H1 (cell line): ENCODE measurements at regions not wholly inside any gene's neighbourhood (a gene's known extent, or its start where the extent isn't known, plus 50 kb on each side); places are given as distances from the start of the nearest gene placed in this dataset.

Source experiments
- CTCF ChIA-PET: fragments of 300-600 bp; sonication (Branson Sonifier 250); formaldehyde crosslinking; loops from one replicate; lab custom pipeline; 2021; ENCODE audit not compliant: partially characterized antibody; lab: Charles Lee
- POLR2A ChIA-PET: fragments of 300-600 bp; sonication (Branson Sonifier 250); formaldehyde crosslinking; loops from one replicate; lab custom pipeline; 2021; ENCODE audit warnings: inconsistent platforms; ENCODE audit not compliant: partially characterized antibody; lab: Charles Lee
- DNase-seq, 2 experiments: peaks; one replicate each; pipeline versions ENCODE4 v3.0.0 to v3.0.0-alpha.2; 2010 to 2022; ENCODE audit warnings: low spot score in 2 of 2, low read depth in 1 of 2, mixed read lengths in 1 of 2
- FAIRE-seq: peaks from 2 replicates; lab custom pipeline; 2011; peaks lifted over from hg19 to GRCh38; lab: Jason Lieb, UNC
- H2AFZ ChIP-seq: 2 replicates; pipeline ENCODE4 v1.8.1; 2012; ENCODE audit warnings: low read length, inconsistent platforms
- H2AK5ac ChIP-seq: 2 replicates; pipeline ENCODE4 v1.6.1; 2013; ENCODE audit warnings: low read depth, low read length
- H2BK120ac ChIP-seq: replicated peaks from 2 replicates; pipeline ENCODE3; 2013; ENCODE audit warnings: low read depth, low read length, inconsistent platforms
- H2BK12ac ChIP-seq: 2 replicates; pipeline ENCODE4 v1.6.1; 2013; ENCODE audit warnings: low read depth, low read length
- H2BK15ac ChIP-seq: 2 replicates; pipeline ENCODE4 v1.6.1; 2013; ENCODE audit warnings: low read length
- H2BK20ac ChIP-seq: 2 replicates; pipeline ENCODE4 v1.6.1; 2013; ENCODE audit warnings: low read length
- H2BK5ac ChIP-seq: 2 replicates; pipeline ENCODE4 v1.6.1; 2013; ENCODE audit warnings: low read depth, low read length
- H3K14ac ChIP-seq: 2 replicates; pipeline ENCODE4 v1.6.1; 2013; ENCODE audit warnings: inconsistent platforms; ENCODE audit not compliant: insufficient read length
- H3K18ac ChIP-seq: 2 replicates; pipeline ENCODE4 v1.6.1; 2013; ENCODE audit warnings: low read length; ENCODE audit errors: extremely low read depth
- H3K23ac ChIP-seq: 2 replicates; pipeline ENCODE4 v1.6.1; 2013; ENCODE audit warnings: inconsistent platforms; ENCODE audit not compliant: insufficient read length
- H3K23me2 ChIP-seq: 2 replicates; pipeline ENCODE4 v1.6.1; 2013; ENCODE audit warnings: low read depth, low read length
- H3K27ac ChIP-seq: 2 replicates; pipeline ENCODE4 v1.6.1; 2011; ENCODE audit warnings: low read depth, low read length, inconsistent platforms
- H3K27me3 ChIP-seq, 4 experiments: replicated peaks in 1 of 4; 1 replicate in 1 of 4; 2 replicates in 3 of 4; pipeline versions ENCODE4 v1.6.1 to v1.8.1; 2011 to 2013; ENCODE audit warnings: low read length in 3 of 4, mild to moderate bottlenecking in 3 of 4, inconsistent platforms in 2 of 4, mixed read lengths in 2 of 4, moderate library complexity in 1 of 4; ENCODE audit not compliant: control insufficient read depth in 3 of 4, insufficient read depth in 3 of 4; ENCODE audit errors: extremely low read depth in 1 of 4
- H3K36me3 ChIP-seq, 4 experiments: 2 replicates each; pipeline versions ENCODE4 v1.6.1 to v1.8.1; 2011 to 2013; ENCODE audit warnings: mild to moderate bottlenecking in 4 of 4, low read length in 3 of 4, moderate library complexity in 2 of 4, control low read depth in 1 of 4, inconsistent platforms in 1 of 4; ENCODE audit not compliant: insufficient read depth in 4 of 4, control insufficient read depth in 2 of 4
- H3K4ac ChIP-seq: replicated peaks from 2 replicates; pipeline ENCODE3; 2013; ENCODE audit warnings: low read length, low read depth, mixed read lengths, inconsistent platforms; ENCODE audit not compliant: insufficient read length
- H3K4me1 ChIP-seq, 4 experiments: replicated peaks in 1 of 4; 1 replicate in 1 of 4; 2 replicates in 3 of 4; pipeline versions ENCODE4 v1.6.1 to v1.8.1; 2011 to 2013; ENCODE audit warnings: low read length in 3 of 4, inconsistent platforms in 2 of 4, mixed read lengths in 1 of 4; ENCODE audit not compliant: insufficient read depth in 4 of 4, control insufficient read depth in 3 of 4
- H3K4me2 ChIP-seq, 2 experiments: 2 replicates each; pipeline versions ENCODE4 v1.6.1 to v1.8.1; 2011 to 2013; ENCODE audit warnings: low read depth in 2 of 2, low read length in 2 of 2, control low read depth in 1 of 2, inconsistent platforms in 1 of 2, mild to moderate bottlenecking in 1 of 2; ENCODE audit not compliant: insufficient read depth in 1 of 2
- H3K4me3 ChIP-seq, 4 experiments: fragments of 200-600, 300-600 bp in 1 of 4; sonication (generic), shearing (Covaris generic), sonication (Bioruptor Twin) in 1 of 4; 2 replicates each; pipeline versions ENCODE4 v1.5.1 to v1.8.1; 2011 to 2016; ENCODE audit warnings: low read length in 4 of 4, low read depth in 3 of 4, control low read depth in 2 of 4, inconsistent platforms in 2 of 4, mild to moderate bottlenecking in 2 of 4, mixed read lengths in 1 of 4, moderate library complexity in 1 of 4; ENCODE audit not compliant: insufficient read depth in 2 of 4; ENCODE audit errors: extremely low read depth in 1 of 4
- H3K56ac ChIP-seq: replicated peaks from 2 replicates; pipeline ENCODE3; 2013; ENCODE audit warnings: low read depth, mild to moderate bottlenecking, mixed read lengths, low read length, inconsistent platforms; ENCODE audit not compliant: insufficient read length
- H3K79me1 ChIP-seq: 2 replicates; pipeline ENCODE4 v1.6.1; 2013; ENCODE audit warnings: low read depth, low read length, control low read depth
- H3K79me2 ChIP-seq, 2 experiments: 2 replicates each; pipeline versions ENCODE4 v1.6.1 to v1.8.1; 2012 to 2013; ENCODE audit warnings: low read length in 2 of 2, mild to moderate bottlenecking in 2 of 2, inconsistent platforms in 1 of 2; ENCODE audit not compliant: insufficient read depth in 2 of 2, control insufficient read depth in 1 of 2
- H3K9ac ChIP-seq, 4 experiments: replicated peaks in 1 of 4; 1 replicate in 1 of 4; 2 replicates in 3 of 4; pipeline versions ENCODE4 v1.6.1 to v1.8.1; 2011 to 2013; ENCODE audit warnings: low read depth in 3 of 4, low read length in 3 of 4, control low read depth in 2 of 4, mild to moderate bottlenecking in 2 of 4, moderate library complexity in 2 of 4, inconsistent platforms in 1 of 4; ENCODE audit errors: extremely low read depth in 1 of 4
- H3K9me3 ChIP-seq, 2 experiments: 2 replicates each; pipeline versions ENCODE4 v1.6.1 to v1.8.1; 2012 to 2013; ENCODE audit warnings: mild to moderate bottlenecking in 2 of 2, moderate library complexity in 2 of 2, control low read depth in 1 of 2, inconsistent platforms in 1 of 2, low read depth in 1 of 2, low read length in 1 of 2, mixed read lengths in 1 of 2; ENCODE audit not compliant: insufficient read depth in 2 of 2
- H4K20me1 ChIP-seq, 2 experiments: replicated peaks in 1 of 2; 2 replicates each; pipeline versions ENCODE3 to v1.8.1; 2011 to 2013; ENCODE audit warnings: inconsistent platforms in 2 of 2, low read length in 2 of 2, mild to moderate bottlenecking in 1 of 2; ENCODE audit not compliant: insufficient read depth in 2 of 2, control insufficient read depth in 1 of 2
- H4K5ac ChIP-seq: 2 replicates; pipeline ENCODE4 v1.6.1; 2013; ENCODE audit warnings: low read length, low read depth, mixed read lengths, inconsistent platforms; ENCODE audit not compliant: insufficient read length
- H4K8ac ChIP-seq: 2 replicates; pipeline ENCODE4 v1.8.0; 2013; ENCODE audit warnings: mild to moderate bottlenecking, moderate library complexity, low read length, inconsistent platforms; ENCODE audit not compliant: insufficient read depth; ENCODE audit errors: extremely low read depth
- H4K91ac ChIP-seq: replicated peaks from 2 replicates; pipeline ENCODE3; 2013; ENCODE audit warnings: low read length, mixed read lengths, inconsistent platforms; ENCODE audit not compliant: insufficient read length
- CREB1 ChIP-seq: IDR thresholded peaks from 2 replicates; pipeline ENCODE4 v1.6.1; 2012; ENCODE audit warnings: inconsistent platforms
- KDM1A ChIP-seq: fragments of 200-600, 300-600 bp; sonication (generic); IDR thresholded peaks from 2 replicates; pipeline ENCODE4 v1.7.1; 2016; ENCODE audit warnings: mild to moderate bottlenecking, low read length, borderline replicate concordance
- WGBS, 2 experiments: shearing (Covaris generic) in 1 of 2; methylation state at CpG; one replicate each; pipeline versions ENCODE4 v1.1.6 to v1.1.7; 2013 to 2015; ENCODE audit warnings: low lambda C conversion rate in 2 of 2, mixed read lengths in 2 of 2, inconsistent platforms in 1 of 2, low coverage in 1 of 2, missing lambda C conversion rate in 1 of 2; ENCODE audit not compliant: insufficient replicate concordance in 2 of 2, insufficient coverage in 1 of 2, insufficient read length in 1 of 2; ENCODE audit errors: extremely low coverage in 1 of 2, missing lambda C conversion rate in 1 of 2; 5-methylcytosine and 5-hydroxymethylcytosine counted together

DNA sequence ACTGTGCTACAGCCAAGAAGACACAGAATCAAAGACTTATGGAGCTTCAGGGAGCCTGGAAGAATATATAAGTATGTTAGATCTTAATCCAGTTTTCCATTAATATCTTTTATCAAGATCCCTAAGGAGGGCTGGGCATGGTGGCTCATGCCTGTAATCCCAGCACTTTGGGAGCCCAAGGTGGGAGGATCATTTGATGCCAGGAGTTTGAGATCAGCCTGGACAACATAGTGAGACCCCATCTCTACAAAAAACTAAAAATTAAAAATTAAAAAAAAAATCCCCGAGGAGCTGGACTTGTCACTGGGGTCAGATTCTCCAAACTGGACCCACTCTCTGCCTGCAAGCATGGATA lies 113.9 kb upstream of the CDC42BPA start:
- Histone ChIP-seq H3K4me1 (peaks cover 0 to 5% (median 1%) of the 10 kb centered on the region in 4 experiments; a peak in 3 of 7 replicates), H2BK5ac (peak overlapping the region; percentile 60; the same call in 1 of the 2 replicates), H3K27ac (no peak overlapping the region), H2BK15ac (no peak overlapping the region), H3K79me2 (no peaks in the 10 kb centered on the region), H3K18ac (no peak overlapping the region), H4K91ac (peak overlapping the region; percentile 47), H3K4me3 (no peak overlapping the region), H3K4ac (no peak overlapping the region), H2BK20ac (0 out of 2 replicates have a peak overlapping the region, but pooled peaks have one; percentile 72), H3K56ac (no peak overlapping the region), H3K79me1 (no peaks in the 10 kb centered on the region), H3K4me2 (no peak overlapping the region), H3K23me2 (no peaks in the 10 kb centered on the region), H2BK12ac (0 out of 2 replicates have a peak overlapping the region, but pooled peaks have one; percentile 60), H3K14ac (no peak overlapping the region), H4K5ac (no peak overlapping the region), H3K9ac (no peak overlapping the region), H3K36me3 (no peaks in the 10 kb centered on the region), H3K23ac (no peak overlapping the region), H4K20me1 (no peaks in the 10 kb centered on the region), H3K9me3 (0 out of 4 replicates have a peak, but pooled peaks cover 0 to 2% of the 10 kb centered on the region in 2 experiments), H3K27me3 (no peaks in the 10 kb centered on the region), H4K8ac (no peak overlapping the region), H2BK120ac (no peak overlapping the region), H2AK5ac (no peak overlapping the region), H2AFZ (no peak overlapping the region)
- DNase-seq: no peak
- peak; percentile 19; the same call in 1 of the 2 replicates for TF ChIP-seq KDM1A
- no peak for TF ChIP-seq CREB1
- ChIA-PET CTCF (interaction anchor here (0.9 to 2.0 kb wide), 3 partner anchors 17 to 294 kb away, joined by 3 to 9 read pairs (median 5); no protein-coding TSS in a partner anchor), POLR2A (interaction anchor here (0.6 to 1.5 kb wide), 2 partner anchors 15 to 375 kb away, joined by 3 to 4 read pairs; no protein-coding TSS in a partner anchor)
- FAIRE-seq: no peak
- 92% methylated on average over 1 of the region's 1 CpG; no CpG with 5 or more reads in 1 of the 2 experiments for WGBS, 2 experiments
